WTC11 (cell line): ENCODE measurements at regions not wholly inside any gene's neighbourhood (a gene's known extent, or its start where the extent isn't known, plus 50 kb on each side); places are given as distances from the start of the nearest gene placed in this dataset.

Source experiments
- CBFB ChIP-seq: sonication (generic); formaldehyde crosslinking; IDR thresholded peaks from 2 replicates; pipeline ENCODE4 v1.8.1; 2022; ENCODE audit warnings: mild to moderate bottlenecking, low read depth, missing genetic modification reagents
- CTCF ChIP-seq: fragments of 200-600 bp; IDR thresholded peaks from 2 replicates; pipeline ENCODE4 v1.8.0; 2022; ENCODE audit warnings: antibody characterized with exemption
- TF ChIP-seq, protein P1 (sequence below): sonication (generic); formaldehyde crosslinking; IDR thresholded peaks from 2 replicates; pipeline ENCODE4 v1.8.1; 2023; ENCODE audit warnings: mild to moderate bottlenecking, missing genetic modification reagents

DNA sequence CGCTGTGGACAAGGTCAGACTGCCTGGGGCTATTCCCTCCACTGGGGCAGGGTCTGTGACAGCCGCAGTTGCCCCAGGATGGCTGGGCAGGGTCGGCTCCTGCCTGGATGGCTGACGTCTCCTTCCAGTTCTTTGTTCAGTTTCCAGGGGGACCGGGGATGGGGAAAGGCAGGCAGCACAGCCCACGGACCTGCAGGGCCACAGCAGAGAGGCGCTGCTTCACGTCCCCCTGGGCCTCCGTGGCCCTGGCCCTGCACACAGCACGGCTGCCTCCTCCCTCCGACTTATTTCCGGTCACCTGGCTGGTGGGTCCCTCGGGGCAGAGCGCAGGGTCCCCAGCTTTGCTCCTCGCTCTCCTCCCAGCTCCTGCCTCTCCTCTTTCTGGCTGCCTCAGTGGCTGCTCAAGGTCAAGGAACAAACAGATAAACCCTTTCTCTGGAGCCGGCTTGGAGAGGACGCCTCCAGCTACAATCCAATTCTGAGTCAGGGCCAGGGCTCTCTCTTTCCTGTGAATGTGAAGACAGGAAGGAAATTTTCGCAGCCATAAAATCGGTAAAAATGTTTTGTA lies 169.7 kb downstream of the C9orf50 start:
- TF ChIP-seq CTCF (no peak), CBFB (CRISPR knock-in tag) (no peak)
- TF ChIP-seq, protein P1, sequence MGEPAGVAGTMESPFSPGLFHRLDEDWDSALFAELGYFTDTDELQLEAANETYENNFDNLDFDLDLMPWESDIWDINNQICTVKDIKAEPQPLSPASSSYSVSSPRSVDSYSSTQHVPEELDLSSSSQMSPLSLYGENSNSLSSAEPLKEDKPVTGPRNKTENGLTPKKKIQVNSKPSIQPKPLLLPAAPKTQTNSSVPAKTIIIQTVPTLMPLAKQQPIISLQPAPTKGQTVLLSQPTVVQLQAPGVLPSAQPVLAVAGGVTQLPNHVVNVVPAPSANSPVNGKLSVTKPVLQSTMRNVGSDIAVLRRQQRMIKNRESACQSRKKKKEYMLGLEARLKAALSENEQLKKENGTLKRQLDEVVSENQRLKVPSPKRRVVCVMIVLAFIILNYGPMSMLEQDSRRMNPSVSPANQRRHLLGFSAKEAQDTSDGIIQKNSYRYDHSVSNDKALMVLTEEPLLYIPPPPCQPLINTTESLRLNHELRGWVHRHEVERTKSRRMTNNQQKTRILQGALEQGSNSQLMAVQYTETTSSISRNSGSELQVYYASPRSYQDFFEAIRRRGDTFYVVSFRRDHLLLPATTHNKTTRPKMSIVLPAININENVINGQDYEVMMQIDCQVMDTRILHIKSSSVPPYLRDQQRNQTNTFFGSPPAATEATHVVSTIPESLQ (CRISPR knock-in tag): no peak
